SK-N-SH treated with all-trans-retinoic acid at 6 μM for 48 hours (cell line): ENCODE measurements at regions not wholly inside any gene's neighbourhood (a gene's known extent, or its start where the extent isn't known, plus 50 kb on each side); places are given as distances from the start of the nearest gene placed in this dataset.

Experiments used
- ARNTL ChIP-seq: fragments of 450-650 bp; formaldehyde crosslinking; IDR thresholded peaks from 2 replicates; pipeline ENCODE4 v1.5.0; 2020; ENCODE audit warnings: low read depth, mild to moderate bottlenecking, moderate library complexity, borderline replicate concordance
- CSRNP3 ChIP-seq: fragments of 250-450 bp; sonication (Bioruptor Pico); IDR thresholded peaks from 2 replicates; pipeline ENCODE4 v1.5.1; 2021; ENCODE audit warnings: mild to moderate bottlenecking, moderate library complexity
- GLIS3 ChIP-seq: fragments of 250-450 bp; sonication (Bioruptor Pico); IDR thresholded peaks from 2 replicates; pipeline ENCODE4 v1.5.0; 2020; ENCODE audit warnings: mild to moderate bottlenecking, moderate library complexity
- ISL1 ChIP-seq: fragments of 250-450 bp; sonication (Bioruptor Pico); IDR thresholded peaks from 2 replicates; pipeline ENCODE4 v2.1.2; 2022; ENCODE audit warnings: mild to moderate bottlenecking, moderate library complexity
- OSR1 ChIP-seq: fragments of 250-450 bp; sonication (Bioruptor Pico); IDR thresholded peaks from 2 replicates; pipeline ENCODE4 v1.8.0; 2022; ENCODE audit warnings: moderate library complexity, mild to moderate bottlenecking, inconsistent platforms
- RARB ChIP-seq: fragments of 250-450 bp; sonication (Bioruptor Pico); IDR thresholded peaks from 2 replicates; pipeline ENCODE4 v1.8.0; 2021; ENCODE audit warnings: mild to moderate bottlenecking, moderate library complexity
- SNAI2 ChIP-seq: fragments of 250-450 bp; sonication (Bioruptor Pico); IDR thresholded peaks from 2 replicates; pipeline ENCODE4 v1.5.0; 2020; ENCODE audit warnings: mild to moderate bottlenecking, moderate library complexity
- TCF4 ChIP-seq: fragments of 250-450 bp; sonication (Bioruptor Pico); IDR thresholded peaks from 2 replicates; pipeline ENCODE4 v1.8.0; 2021; ENCODE audit warnings: mild to moderate bottlenecking, moderate library complexity, borderline replicate concordance
- ZNF70 ChIP-seq: fragments of 450-650 bp; formaldehyde crosslinking; IDR thresholded peaks from 2 replicates; pipeline ENCODE4 v1.5.0; 2020; ENCODE audit warnings: mild to moderate bottlenecking, moderate library complexity
- TF ChIP-seq, protein P1 (sequence below): fragments of 250-450 bp; sonication (Bioruptor Pico); IDR thresholded peaks from 2 replicates; pipeline ENCODE4 v1.8.0; 2021; ENCODE audit warnings: low read depth, mild to moderate bottlenecking, moderate library complexity, borderline replicate concordance

- TF ChIP-seq TCF4 (no peak), ARNTL (no peak), GLIS3 (CRISPR knock-in tag) (no peak), SNAI2 (CRISPR knock-in tag) (no peak), OSR1 (CRISPR knock-in tag) (no peak), RARB (CRISPR knock-in tag) (no peak), ISL1 (no peak), ZNF70 (CRISPR knock-in tag) (no peak), CSRNP3 (CRISPR knock-in tag) (no peak)
- TF ChIP-seq, protein P1, sequence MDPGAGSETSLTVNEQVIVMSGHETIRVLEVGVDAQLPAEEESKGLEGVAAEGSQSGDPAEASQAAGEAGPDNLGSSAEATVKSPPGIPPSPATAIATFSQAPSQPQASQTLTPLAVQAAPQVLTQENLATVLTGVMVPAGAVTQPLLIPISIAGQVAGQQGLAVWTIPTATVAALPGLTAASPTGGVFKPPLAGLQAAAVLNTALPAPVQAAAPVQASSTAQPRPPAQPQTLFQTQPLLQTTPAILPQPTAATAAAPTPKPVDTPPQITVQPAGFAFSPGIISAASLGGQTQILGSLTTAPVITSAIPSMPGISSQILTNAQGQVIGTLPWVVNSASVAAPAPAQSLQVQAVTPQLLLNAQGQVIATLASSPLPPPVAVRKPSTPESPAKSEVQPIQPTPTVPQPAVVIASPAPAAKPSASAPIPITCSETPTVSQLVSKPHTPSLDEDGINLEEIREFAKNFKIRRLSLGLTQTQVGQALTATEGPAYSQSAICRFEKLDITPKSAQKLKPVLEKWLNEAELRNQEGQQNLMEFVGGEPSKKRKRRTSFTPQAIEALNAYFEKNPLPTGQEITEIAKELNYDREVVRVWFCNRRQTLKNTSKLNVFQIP (CRISPR knock-in tag), result no peak
Measured at GRCh38 chr2:140076164-140076563, 1296.0 kb upstream of the NXPH2 start.
